Colonic mucosa (tissue), 4 donors: ENCODE measurements at regions not wholly inside any gene's neighbourhood (a gene's known extent, or its start where the extent isn't known, plus 50 kb on each side); places are given as distances from the start of the nearest gene placed in this dataset.
A peak's percentile ranks its signal among the peaks of the same experiment; 100 is the strongest.

Experiments
- DNase-seq: peaks from one replicate; pipeline ENCODE4 v3.0.0-alpha.2; 2020
- H3K27ac ChIP-seq: fragments of 200-600 bp; one replicate; pipeline ENCODE4 v1.8.0; 2021
- H3K27me3 ChIP-seq: fragments of 200-600 bp; one replicate; pipeline ENCODE4 v1.8.0; 2021
- H3K36me3 ChIP-seq: fragments of 200-600 bp; one replicate; pipeline ENCODE4 v1.8.0; 2021
- H3K4me1 ChIP-seq: fragments of 200-600 bp; one replicate; pipeline ENCODE4 v1.8.0; 2021; ENCODE audit warnings: mild to moderate bottlenecking
- H3K4me3 ChIP-seq: fragments of 200-600 bp; one replicate; pipeline ENCODE4 v1.8.0; 2021
- H3K9ac ChIP-seq, 2 donors: one replicate each; pipeline ENCODE4 v1.7.0; 2013; ENCODE audit warnings: control low read depth in 2 of 2, low read depth in 2 of 2, low read length in 2 of 2
- H3K9me3 ChIP-seq: fragments of 200-600 bp; one replicate; pipeline ENCODE4 v1.8.0; 2021
- CTCF ChIP-seq: fragments of 200-600 bp; IDR thresholded peaks from one replicate; pipeline ENCODE4 v1.8.0; 2022; ENCODE audit warnings: antibody characterized with exemption, mild to moderate bottlenecking
- intact Hi-C: fragments of 100-400 bp; cut with DNase I; formaldehyde crosslinking; loops from one replicate; pipeline ENCODE4 v1.14.1; 2022
- donor health status: healthy.
- donor health status: DM: no; HTN: no; CAD: no.
- donor health status: DM: no; HTN: no; CAD: no.

GRCh38 chr4:23456864-23457263 is 433.0 kb downstream of the PPARGC1A start:
- H3K4me1 ChIP-seq, result no peaks in the 10 kb centered on the region
- no peak for TF ChIP-seq CTCF
- H3K9me3 ChIP-seq, result no peaks in the 10 kb centered on the region
- no peaks in the 10 kb centered on the region for H3K36me3 ChIP-seq
- H3K27me3 ChIP-seq, result no peaks in the 10 kb centered on the region
- no peak overlapping the region for H3K27ac ChIP-seq
- H3K4me3 ChIP-seq, result no peak overlapping the region
- DNase-seq, result no peak
- H3K9ac ChIP-seq, result no peak overlapping the region
- intact Hi-C loops, result no loop called here

GRCh38 chr4:23455456-23456158 is 434.2 kb downstream of the PPARGC1A start:
- no peak for TF ChIP-seq CTCF
- Histone ChIP-seq H3K27me3 (no peaks in the 10 kb centered on the region), H3K9me3 (no peaks in the 10 kb centered on the region), H3K9ac (no peak overlapping the region), H3K4me3 (no peak overlapping the region), H3K27ac (no peak overlapping the region), H3K36me3 (no peaks in the 10 kb centered on the region), H3K4me1 (no peaks in the 10 kb centered on the region)
- intact Hi-C loops, result no loop called here
- peak; percentile 28 for DNase-seq

GRCh38 chr4:23441530-23442069 is 448.2 kb downstream of the PPARGC1A start:
- H3K9ac ChIP-seq, result no peak overlapping the region
- H3K27me3 ChIP-seq, result no peaks in the 10 kb centered on the region
- H3K27ac ChIP-seq, result no peak overlapping the region
- no peak for DNase-seq
- intact Hi-C loops, result no loop called here
- TF ChIP-seq CTCF, result no peak
- no peaks in the 10 kb centered on the region for H3K4me1 ChIP-seq
- no peaks in the 10 kb centered on the region for H3K9me3 ChIP-seq
- no peaks in the 10 kb centered on the region for H3K36me3 ChIP-seq
- H3K4me3 ChIP-seq, result no peak overlapping the region

- H3K27ac ChIP-seq, result no peak overlapping the region
- no peak overlapping the region for H3K4me3 ChIP-seq
- no peaks in the 10 kb centered on the region for H3K27me3 ChIP-seq
- no peak for DNase-seq
- no peaks in the 10 kb centered on the region for H3K4me1 ChIP-seq
- intact Hi-C loops, result no loop called here
- TF ChIP-seq CTCF, result no peak
- H3K36me3 ChIP-seq, result no peaks in the 10 kb centered on the region
- H3K9ac ChIP-seq, result no peak overlapping the region
- H3K9me3 ChIP-seq, result no peaks in the 10 kb centered on the region
Measured at GRCh38 chr4:23438764-23439163, 451.1 kb downstream of the PPARGC1A start.

- DNase-seq, result no peak
- no peaks in the 10 kb centered on the region for H3K36me3 ChIP-seq
- TF ChIP-seq CTCF, result no peak
- no peak overlapping the region for H3K27ac ChIP-seq
- intact Hi-C loops, result no loop called here
- no peaks in the 10 kb centered on the region for H3K9me3 ChIP-seq
- no peaks in the 10 kb centered on the region for H3K4me1 ChIP-seq
- no peak overlapping the region for H3K4me3 ChIP-seq
- H3K9ac ChIP-seq, result no peak overlapping the region
- H3K27me3 ChIP-seq, result no peaks in the 10 kb centered on the region
Measured at GRCh38 chr4:23429497-23429896, 460.4 kb downstream of the PPARGC1A start.
